H1 (cell line): ENCODE measurements at regions not wholly inside any gene's neighbourhood (a gene's known extent, or its start where the extent isn't known, plus 50 kb on each side); places are given as distances from the start of the nearest gene placed in this dataset.

Experiments used
- CTCF ChIA-PET: fragments of 300-600 bp; sonication (Branson Sonifier 250); formaldehyde crosslinking; loops from one replicate; lab custom pipeline; 2021; ENCODE audit not compliant: partially characterized antibody; lab: Charles Lee
- POLR2A ChIA-PET: fragments of 300-600 bp; sonication (Branson Sonifier 250); formaldehyde crosslinking; loops from one replicate; lab custom pipeline; 2021; ENCODE audit warnings: inconsistent platforms; ENCODE audit not compliant: partially characterized antibody; lab: Charles Lee
- DNase-seq, 2 experiments: peaks; one replicate each; pipeline versions ENCODE4 v3.0.0 to v3.0.0-alpha.2; 2010 to 2022; ENCODE audit warnings: low spot score in 2 of 2, low read depth in 1 of 2, mixed read lengths in 1 of 2
- FAIRE-seq: peaks from 2 replicates; lab custom pipeline; 2011; peaks lifted over from hg19 to GRCh38; lab: Jason Lieb, UNC
- H2AFZ ChIP-seq: 2 replicates; pipeline ENCODE4 v1.8.1; 2012; ENCODE audit warnings: low read length, inconsistent platforms
- H2AK5ac ChIP-seq: 2 replicates; pipeline ENCODE4 v1.6.1; 2013; ENCODE audit warnings: low read depth, low read length
- H2BK120ac ChIP-seq: replicated peaks from 2 replicates; pipeline ENCODE3; 2013; ENCODE audit warnings: low read depth, low read length, inconsistent platforms
- H2BK12ac ChIP-seq: 2 replicates; pipeline ENCODE4 v1.6.1; 2013; ENCODE audit warnings: low read depth, low read length
- H2BK15ac ChIP-seq: 2 replicates; pipeline ENCODE4 v1.6.1; 2013; ENCODE audit warnings: low read length
- H2BK20ac ChIP-seq: 2 replicates; pipeline ENCODE4 v1.6.1; 2013; ENCODE audit warnings: low read length
- H2BK5ac ChIP-seq: 2 replicates; pipeline ENCODE4 v1.6.1; 2013; ENCODE audit warnings: low read depth, low read length
- H3K14ac ChIP-seq: 2 replicates; pipeline ENCODE4 v1.6.1; 2013; ENCODE audit warnings: inconsistent platforms; ENCODE audit not compliant: insufficient read length
- H3K18ac ChIP-seq: 2 replicates; pipeline ENCODE4 v1.6.1; 2013; ENCODE audit warnings: low read length; ENCODE audit errors: extremely low read depth
- H3K23ac ChIP-seq: 2 replicates; pipeline ENCODE4 v1.6.1; 2013; ENCODE audit warnings: inconsistent platforms; ENCODE audit not compliant: insufficient read length
- H3K23me2 ChIP-seq: 2 replicates; pipeline ENCODE4 v1.6.1; 2013; ENCODE audit warnings: low read depth, low read length
- H3K27ac ChIP-seq: 2 replicates; pipeline ENCODE4 v1.6.1; 2011; ENCODE audit warnings: low read depth, low read length, inconsistent platforms
- H3K27me3 ChIP-seq, 4 experiments: replicated peaks in 1 of 4; 1 replicate in 1 of 4; 2 replicates in 3 of 4; pipeline versions ENCODE4 v1.6.1 to v1.8.1; 2011 to 2013; ENCODE audit warnings: low read length in 3 of 4, mild to moderate bottlenecking in 3 of 4, inconsistent platforms in 2 of 4, mixed read lengths in 2 of 4, moderate library complexity in 1 of 4; ENCODE audit not compliant: control insufficient read depth in 3 of 4, insufficient read depth in 3 of 4; ENCODE audit errors: extremely low read depth in 1 of 4
- H3K36me3 ChIP-seq, 4 experiments: 2 replicates each; pipeline versions ENCODE4 v1.6.1 to v1.8.1; 2011 to 2013; ENCODE audit warnings: mild to moderate bottlenecking in 4 of 4, low read length in 3 of 4, moderate library complexity in 2 of 4, control low read depth in 1 of 4, inconsistent platforms in 1 of 4; ENCODE audit not compliant: insufficient read depth in 4 of 4, control insufficient read depth in 2 of 4
- H3K4ac ChIP-seq: replicated peaks from 2 replicates; pipeline ENCODE3; 2013; ENCODE audit warnings: low read length, low read depth, mixed read lengths, inconsistent platforms; ENCODE audit not compliant: insufficient read length
- H3K4me1 ChIP-seq, 4 experiments: replicated peaks in 1 of 4; 1 replicate in 1 of 4; 2 replicates in 3 of 4; pipeline versions ENCODE4 v1.6.1 to v1.8.1; 2011 to 2013; ENCODE audit warnings: low read length in 3 of 4, inconsistent platforms in 2 of 4, mixed read lengths in 1 of 4; ENCODE audit not compliant: insufficient read depth in 4 of 4, control insufficient read depth in 3 of 4
- H3K4me2 ChIP-seq, 2 experiments: 2 replicates each; pipeline versions ENCODE4 v1.6.1 to v1.8.1; 2011 to 2013; ENCODE audit warnings: low read depth in 2 of 2, low read length in 2 of 2, control low read depth in 1 of 2, inconsistent platforms in 1 of 2, mild to moderate bottlenecking in 1 of 2; ENCODE audit not compliant: insufficient read depth in 1 of 2
- H3K4me3 ChIP-seq, 4 experiments: fragments of 200-600, 300-600 bp in 1 of 4; sonication (generic), shearing (Covaris generic), sonication (Bioruptor Twin) in 1 of 4; 2 replicates each; pipeline versions ENCODE4 v1.5.1 to v1.8.1; 2011 to 2016; ENCODE audit warnings: low read length in 4 of 4, low read depth in 3 of 4, control low read depth in 2 of 4, inconsistent platforms in 2 of 4, mild to moderate bottlenecking in 2 of 4, mixed read lengths in 1 of 4, moderate library complexity in 1 of 4; ENCODE audit not compliant: insufficient read depth in 2 of 4; ENCODE audit errors: extremely low read depth in 1 of 4
- H3K56ac ChIP-seq: replicated peaks from 2 replicates; pipeline ENCODE3; 2013; ENCODE audit warnings: low read depth, mild to moderate bottlenecking, mixed read lengths, low read length, inconsistent platforms; ENCODE audit not compliant: insufficient read length
- H3K79me1 ChIP-seq: 2 replicates; pipeline ENCODE4 v1.6.1; 2013; ENCODE audit warnings: low read depth, low read length, control low read depth
- H3K79me2 ChIP-seq, 2 experiments: 2 replicates each; pipeline versions ENCODE4 v1.6.1 to v1.8.1; 2012 to 2013; ENCODE audit warnings: low read length in 2 of 2, mild to moderate bottlenecking in 2 of 2, inconsistent platforms in 1 of 2; ENCODE audit not compliant: insufficient read depth in 2 of 2, control insufficient read depth in 1 of 2
- H3K9ac ChIP-seq, 4 experiments: replicated peaks in 1 of 4; 1 replicate in 1 of 4; 2 replicates in 3 of 4; pipeline versions ENCODE4 v1.6.1 to v1.8.1; 2011 to 2013; ENCODE audit warnings: low read depth in 3 of 4, low read length in 3 of 4, control low read depth in 2 of 4, mild to moderate bottlenecking in 2 of 4, moderate library complexity in 2 of 4, inconsistent platforms in 1 of 4; ENCODE audit errors: extremely low read depth in 1 of 4
- H3K9me3 ChIP-seq, 2 experiments: 2 replicates each; pipeline versions ENCODE4 v1.6.1 to v1.8.1; 2012 to 2013; ENCODE audit warnings: mild to moderate bottlenecking in 2 of 2, moderate library complexity in 2 of 2, control low read depth in 1 of 2, inconsistent platforms in 1 of 2, low read depth in 1 of 2, low read length in 1 of 2, mixed read lengths in 1 of 2; ENCODE audit not compliant: insufficient read depth in 2 of 2
- H4K20me1 ChIP-seq, 2 experiments: replicated peaks in 1 of 2; 2 replicates each; pipeline versions ENCODE3 to v1.8.1; 2011 to 2013; ENCODE audit warnings: inconsistent platforms in 2 of 2, low read length in 2 of 2, mild to moderate bottlenecking in 1 of 2; ENCODE audit not compliant: insufficient read depth in 2 of 2, control insufficient read depth in 1 of 2
- H4K5ac ChIP-seq: 2 replicates; pipeline ENCODE4 v1.6.1; 2013; ENCODE audit warnings: low read length, low read depth, mixed read lengths, inconsistent platforms; ENCODE audit not compliant: insufficient read length
- H4K8ac ChIP-seq: 2 replicates; pipeline ENCODE4 v1.8.0; 2013; ENCODE audit warnings: mild to moderate bottlenecking, moderate library complexity, low read length, inconsistent platforms; ENCODE audit not compliant: insufficient read depth; ENCODE audit errors: extremely low read depth
- H4K91ac ChIP-seq: replicated peaks from 2 replicates; pipeline ENCODE3; 2013; ENCODE audit warnings: low read length, mixed read lengths, inconsistent platforms; ENCODE audit not compliant: insufficient read length
- RFX5 ChIP-seq: IDR thresholded peaks from 2 replicates; pipeline ENCODE4 v1.6.1; 2011; ENCODE audit warnings: low read depth, low read length, improper control_type of control experiment, borderline replicate concordance
- SIX5 ChIP-seq: IDR thresholded peaks from 2 replicates; pipeline ENCODE4 v1.6.1; 2011; ENCODE audit warnings: mild to moderate bottlenecking, low read depth, low read length
- SRF ChIP-seq: IDR thresholded peaks from 2 replicates; pipeline ENCODE4 v1.6.1; 2011; ENCODE audit warnings: mild to moderate bottlenecking, low read depth, low read length, moderate library complexity
- USF2 ChIP-seq: IDR thresholded peaks from 2 replicates; pipeline ENCODE4 v1.6.1; 2011; ENCODE audit warnings: low read length, improper control_type of control experiment
- WGBS, 2 experiments: shearing (Covaris generic) in 1 of 2; methylation state at CpG; one replicate each; pipeline versions ENCODE4 v1.1.6 to v1.1.7; 2013 to 2015; ENCODE audit warnings: low lambda C conversion rate in 2 of 2, mixed read lengths in 2 of 2, inconsistent platforms in 1 of 2, low coverage in 1 of 2, missing lambda C conversion rate in 1 of 2; ENCODE audit not compliant: insufficient replicate concordance in 2 of 2, insufficient coverage in 1 of 2, insufficient read length in 1 of 2; ENCODE audit errors: extremely low coverage in 1 of 2, missing lambda C conversion rate in 1 of 2; 5-methylcytosine and 5-hydroxymethylcytosine counted together

GRCh38 chr3:6435951-6436350, 425.0 kb upstream of the GRM7 start:
- Histone ChIP-seq H4K91ac (no peak overlapping the region), H2BK5ac (no peak overlapping the region), H4K20me1 (no peaks in the 10 kb centered on the region), H3K27me3 (no peaks in the 10 kb centered on the region), H3K27ac (no peak overlapping the region), H2BK120ac (no peak overlapping the region), H3K79me2 (no peaks in the 10 kb centered on the region), H3K4me1 (no peaks in the 10 kb centered on the region), H3K4ac (no peak overlapping the region), H2BK15ac (no peak overlapping the region), H2BK20ac (no peak overlapping the region), H3K9me3 (no peaks in the 10 kb centered on the region), H2AFZ (no peak overlapping the region), H3K56ac (no peak overlapping the region), H3K18ac (no peak overlapping the region), H3K23ac (no peak overlapping the region), H3K9ac (no peak overlapping the region), H3K36me3 (no peaks in the 10 kb centered on the region), H2BK12ac (no peak overlapping the region), H2AK5ac (no peak overlapping the region), H4K8ac (no peak overlapping the region), H3K14ac (no peak overlapping the region), H4K5ac (no peak overlapping the region), H3K23me2 (no peaks in the 10 kb centered on the region), H3K4me2 (no peak overlapping the region), H3K4me3 (no peak overlapping the region), H3K79me1 (no peaks in the 10 kb centered on the region)
- FAIRE-seq: no peak
- 96% methylated on average over 1 of the region's 1 CpG; no CpG with 5 or more reads in 1 of the 2 experiments for WGBS, 2 experiments
- ChIA-PET CTCF (no interaction called here), POLR2A (no interaction called here)
- no peak for TF ChIP-seq RFX5
- TF ChIP-seq SIX5: no peak
- no peak for TF ChIP-seq SRF
- TF ChIP-seq USF2: no peak
- no peak for DNase-seq
